ENCODE measurements at regions not wholly inside any gene's neighbourhood (a gene's known extent, or its start where the extent isn't known, plus 50 kb on each side); places are given as distances from the start of the nearest gene placed in this dataset.

GRCh38 chr12:90897986-90898385 is 57.0 kb downstream of the CCER1 start:
- no peak overlapping the region for H3K27ac Mint-ChIP-seq
- no peaks in the 10 kb centered on the region for H3K36me3 Mint-ChIP-seq (ENCODE audit: insufficient read depth in 1 of 3, low read depth in 3 of 3)
- no peak for DNase-seq
- H3K4me2 ChIP-seq (ENCODE audit: insufficient read depth, insufficient read length, low read length), result no peak overlapping the region
- no peak overlapping the region for H3K27ac ChIP-seq (ENCODE audit: insufficient read length, low read depth, low read length)
- H3K4ac ChIP-seq (ENCODE audit: low read depth, low read length), result no peak overlapping the region
- H3K27me3 Mint-ChIP-seq (ENCODE audit: low read depth), result 0 out of 2 replicates have a peak, but pooled peaks cover 2% of the 10 kb centered on the region
- H3K4me1 Mint-ChIP-seq, result no peaks in the 10 kb centered on the region
- no peaks in the 10 kb centered on the region for H3K9me3 Mint-ChIP-seq
- no peak overlapping the region for H3T11ph ChIP-seq (ENCODE audit: low read length)
- no peak overlapping the region for H3K4me3 Mint-ChIP-seq
- H2BK5ac ChIP-seq (ENCODE audit: insufficient read length, low read length), result no peak overlapping the region
- H2BK15ac ChIP-seq (ENCODE audit: low read depth, low read length), result no peak overlapping the region
- no peak overlapping the region for H2AFZ ChIP-seq (ENCODE audit: low read length)
- no peak overlapping the region for H2AK5ac ChIP-seq (ENCODE audit: insufficient read length, low read length)
- H3K9me3 ChIP-seq (ENCODE audit: control insufficient read depth, low read depth, low read length), result no peaks in the 10 kb centered on the region
- no peak overlapping the region for H3K18ac ChIP-seq (ENCODE audit: insufficient read length, low read depth, low read length)
- H4K5ac ChIP-seq (ENCODE audit: insufficient read length, low read depth, low read length), result no peak overlapping the region
- no peak overlapping the region for H3K14ac ChIP-seq (ENCODE audit: insufficient read depth, low read length)
- TF ChIP-seq CTCF (conservative IDR thresholded peaks at IDR 0.05), result no peak
- H3K4me1 ChIP-seq (ENCODE audit: insufficient read depth, low read length), result no peaks in the 10 kb centered on the region
- H3K23ac ChIP-seq (ENCODE audit: insufficient read length, low read depth, low read length), result no peak overlapping the region
- H2BK20ac ChIP-seq (ENCODE audit: low read depth, low read length, poor library complexity, severe bottlenecking), result no peak overlapping the region
- H3K9ac ChIP-seq (ENCODE audit: extremely low read depth, insufficient read length, low read length), result no peak overlapping the region
- no peak overlapping the region for H2BK12ac ChIP-seq (ENCODE audit: insufficient read length, low read depth, low read length)
- H3K23me2 ChIP-seq (ENCODE audit: insufficient read length, low read depth, low read length, poor library complexity, severe bottlenecking), result no peaks in the 10 kb centered on the region
- H2BK120ac ChIP-seq (ENCODE audit: low read depth, low read length, poor library complexity, severe bottlenecking), result no peak overlapping the region
- H3K56ac ChIP-seq (ENCODE audit: insufficient read length, low read depth, low read length), result no peak overlapping the region
- no peaks in the 10 kb centered on the region for H4K20me1 ChIP-seq (ENCODE audit: control insufficient read depth, insufficient read depth, insufficient read length)
- H3K27me3 ChIP-seq (ENCODE audit: insufficient read depth, low read length), result no peaks in the 10 kb centered on the region
- no peaks in the 10 kb centered on the region for H3K79me1 ChIP-seq (ENCODE audit: insufficient read depth, low read depth, low read length, poor library complexity, severe bottlenecking)
- H4K91ac ChIP-seq (ENCODE audit: insufficient read length, low read depth, low read length), result no peak overlapping the region
- no peaks in the 10 kb centered on the region for H3K79me2 ChIP-seq (ENCODE audit: insufficient read depth, low read length)
- H4K8ac ChIP-seq (replicated peaks; ENCODE audit: insufficient read length, low read depth, low read length), result no peak overlapping the region

All from H9 (cell line).